CD14-positive monocyte (primary cell): ENCODE measurements at regions not wholly inside any gene's neighbourhood (a gene's known extent, or its start where the extent isn't known, plus 50 kb on each side); places are given as distances from the start of the nearest gene placed in this dataset.

Experiments used
- DNase-seq, 3 donors: peaks; one replicate each; pipeline ENCODE4 v3.0.0-alpha.2; 2011 to 2022
- H2AFZ ChIP-seq: 2 replicates; pipeline ENCODE4 v1.6.0; 2012; ENCODE audit warnings: mild to moderate bottlenecking, low read depth, low read length, inconsistent platforms; ENCODE audit not compliant: insufficient read depth, poor library complexity, severe bottlenecking
- H3K27ac ChIP-seq, 2 donors: 1 replicate in 1 of 2; 2 replicates in 1 of 2; pipeline ENCODE4 v1.5.1; 2012 to 2013; ENCODE audit warnings: low read length in 2 of 2, control low read depth in 1 of 2, inconsistent platforms in 1 of 2, low read depth in 1 of 2, mild to moderate bottlenecking in 1 of 2
- H3K27me3 ChIP-seq, 2 donors: one replicate each; pipeline versions ENCODE4 v1.6.0 to v1.6.1; 2011 to 2013; ENCODE audit warnings: low read length in 2 of 2; ENCODE audit not compliant: control insufficient read depth in 2 of 2, insufficient read depth in 2 of 2
- H3K36me3 ChIP-seq, 2 donors: replicated peaks in 1 of 2; 1 replicate in 1 of 2; 2 replicates in 1 of 2; pipeline versions ENCODE4 v1.5.1 to v1.6.1; 2012 to 2013; ENCODE audit warnings: low read length in 2 of 2, control low read depth in 1 of 2, inconsistent platforms in 1 of 2, mild to moderate bottlenecking in 1 of 2; ENCODE audit not compliant: insufficient read depth in 2 of 2, control insufficient read depth in 1 of 2
- H3K4me1 ChIP-seq, 2 donors: 1 replicate in 1 of 2; 2 replicates in 1 of 2; pipeline versions ENCODE4 v1.5.1 to v1.6.1; 2012 to 2013; ENCODE audit warnings: low read length in 2 of 2, control low read depth in 1 of 2, inconsistent platforms in 1 of 2, mild to moderate bottlenecking in 1 of 2, moderate library complexity in 1 of 2; ENCODE audit not compliant: insufficient read depth in 2 of 2, control insufficient read depth in 1 of 2
- H3K4me2 ChIP-seq: replicated peaks from 2 replicates; pipeline ENCODE3; 2012; ENCODE audit warnings: low read length, moderate library complexity, mild to moderate bottlenecking; ENCODE audit not compliant: poor library complexity, severe bottlenecking; ENCODE audit errors: extremely low read depth
- H3K4me3 ChIP-seq, 3 experiments: fragments of 200-600 bp in 1 of 3; sonication (generic) in 1 of 3; replicated peaks in 1 of 3; 1 replicate in 2 of 3; 2 replicates in 1 of 3; pipeline ENCODE4 v1.5.1; 2011 to 2013; ENCODE audit warnings: low read length in 3 of 3, mild to moderate bottlenecking in 3 of 3, control low read depth in 2 of 3, low read depth in 2 of 3, inconsistent platforms in 1 of 3, moderate library complexity in 1 of 3
- H3K79me2 ChIP-seq: 2 replicates; pipeline ENCODE4 v1.6.0; 2012; ENCODE audit warnings: mild to moderate bottlenecking, control low read depth, inconsistent platforms, low read length, moderate library complexity; ENCODE audit not compliant: insufficient read depth
- H3K9ac ChIP-seq: 2 replicates; pipeline ENCODE4 v1.6.0; 2017; ENCODE audit warnings: low read length, mild to moderate bottlenecking; ENCODE audit not compliant: insufficient read depth, poor library complexity, severe bottlenecking
- H3K9me3 ChIP-seq, 2 donors: replicated peaks in 1 of 2; 1 replicate in 1 of 2; 2 replicates in 1 of 2; pipeline versions ENCODE4 v1.5.1 to v1.6.1; 2012 to 2013; ENCODE audit warnings: low read length in 2 of 2, control low read depth in 1 of 2; ENCODE audit not compliant: control insufficient read depth in 1 of 2, insufficient read depth in 1 of 2
- H4K20me1 ChIP-seq: 2 replicates; pipeline ENCODE4 v1.6.0; 2012; ENCODE audit warnings: mild to moderate bottlenecking, low read length, control low read depth, moderate library complexity; ENCODE audit not compliant: insufficient read depth
- H3K27ac Mint-ChIP-seq, 7 donors: one replicate each; pipeline ENCODE4 v1.8.0; 2020; ENCODE audit warnings: mild to moderate bottlenecking in 7 of 7, mixed read lengths in 7 of 7, moderate library complexity in 6 of 7, inconsistent platforms in 2 of 7
- H3K27me3 Mint-ChIP-seq, 3 donors: one replicate each; pipeline ENCODE4 v1.8.0; 2021 to 2022; ENCODE audit warnings: low read depth in 3 of 3, mild to moderate bottlenecking in 3 of 3, mixed read lengths in 3 of 3, moderate library complexity in 3 of 3, inconsistent platforms in 1 of 3
- H3K36me3 Mint-ChIP-seq, 2 donors: one replicate each; pipeline ENCODE4 v1.8.0; 2020; ENCODE audit warnings: mixed read lengths in 2 of 2, inconsistent platforms in 1 of 2, mild to moderate bottlenecking in 1 of 2
- H3K4me1 Mint-ChIP-seq: one replicate; pipeline ENCODE4 v1.8.0; 2020; ENCODE audit warnings: mild to moderate bottlenecking, mixed read lengths
- H3K4me3 Mint-ChIP-seq, 2 donors: one replicate each; pipeline ENCODE4 v1.8.0; 2020; ENCODE audit warnings: mild to moderate bottlenecking in 2 of 2, mixed read lengths in 2 of 2, moderate library complexity in 1 of 2
- H3K9me3 Mint-ChIP-seq, 7 donors: one replicate each; pipeline ENCODE4 v1.8.0; 2020 to 2022; ENCODE audit warnings: mixed read lengths in 7 of 7, mild to moderate bottlenecking in 6 of 7, moderate library complexity in 6 of 7, inconsistent platforms in 2 of 7
- CTCF ChIP-seq: fragments of 200-600 bp; IDR thresholded peaks from one replicate; pipeline ENCODE4 v1.8.0; 2022; ENCODE audit warnings: antibody characterized with exemption, mild to moderate bottlenecking
- WGBS: methylation state at CpG from one replicate; pipeline ENCODE4 v1.1.5; 2013; ENCODE audit warnings: missing lambda C conversion rate; ENCODE audit not compliant: insufficient coverage; 5-methylcytosine and 5-hydroxymethylcytosine counted together
- intact Hi-C, 2 donors: fragments of 100-400 bp; cut with micrococcal nuclease; formaldehyde crosslinking; loops; one replicate each; pipeline versions ENCODE4 v1.15.0 to v1.15.1; 2023

GRCh38 chr5:61779743-61780142 lies 447.7 kb downstream of the ZSWIM6 start:
- Histone ChIP-seq H3K4me3 (no peak overlapping the region), H3K36me3 (no peaks in the 10 kb centered on the region), H3K4me2 (no peak overlapping the region), H3K9me3 (no peaks in the 10 kb centered on the region), H4K20me1 (no peaks in the 10 kb centered on the region), H3K27ac (no peak overlapping the region), H2AFZ (no peak overlapping the region), H3K9ac (no peak overlapping the region), H3K4me1 (no peaks in the 10 kb centered on the region), H3K27me3 (no peaks in the 10 kb centered on the region), H3K79me2 (no peaks in the 10 kb centered on the region)
- Mint-ChIP-seq H3K27me3 (peaks cover 1 to 3% (median 2%) of the 10 kb centered on the region in 3 donors), H3K4me1 (no peaks in the 10 kb centered on the region), H3K4me3 (no peak overlapping the region), H3K36me3 (no peaks in the 10 kb centered on the region), H3K27ac (no peak overlapping the region), H3K9me3 (peaks cover 0 to 2% (median 0%) of the 10 kb centered on the region in 7 donors)
- intact Hi-C loops: no loop called here
- TF ChIP-seq CTCF: no peak
- DNase-seq: no peak
- WGBS: 100% methylated on average over 1 of the region's 2 CpGs

GRCh38 chr5:61783481-61783880 lies 451.4 kb downstream of the ZSWIM6 start:
- Mint-ChIP-seq H3K4me1 (no peaks in the 10 kb centered on the region), H3K4me3 (no peak overlapping the region), H3K36me3 (no peaks in the 10 kb centered on the region)

More at GRCh38 chr5:61783481-61783880, 451.4 kb downstream of the ZSWIM6 start:
- no peak overlapping the region for H3K4me2 ChIP-seq
- H3K27me3 ChIP-seq: no peaks in the 10 kb centered on the region
- Mint-ChIP-seq H3K27ac (no peak overlapping the region), H3K9me3 (peaks cover 0 to 4% (median 0%) of the 10 kb centered on the region in 7 donors), H3K27me3 (peaks cover 2 to 3% (median 2%) of the 10 kb centered on the region in 3 donors)
- intact Hi-C loops: no loop called here
- TF ChIP-seq CTCF: no peak
- WGBS: 100% methylated on average over 2 of the region's 2 CpGs
- no peak overlapping the region for H3K9ac ChIP-seq
- no peaks in the 10 kb centered on the region for H3K4me1 ChIP-seq
- H2AFZ ChIP-seq: no peak overlapping the region
- no peaks in the 10 kb centered on the region for H3K9me3 ChIP-seq
- no peak overlapping the region for H3K27ac ChIP-seq
- H3K36me3 ChIP-seq: no peaks in the 10 kb centered on the region
- H3K79me2 ChIP-seq: no peaks in the 10 kb centered on the region
- no peaks in the 10 kb centered on the region for H4K20me1 ChIP-seq
- DNase-seq: no peak
- no peak overlapping the region for H3K4me3 ChIP-seq
